Colon (tissue), 2 donors: ENCODE measurements at regions not wholly inside any gene's neighbourhood (a gene's known extent, or its start where the extent isn't known, plus 50 kb on each side); places are given as distances from the start of the nearest gene placed in this dataset.

Source experiments
- FAIRE-seq: peaks from 2 replicates; lab custom pipeline; 2012; peaks lifted over from hg19 to GRCh38; lab: Jason Lieb, UNC
- donor health status: control.
- donor health status: control.

DNA sequence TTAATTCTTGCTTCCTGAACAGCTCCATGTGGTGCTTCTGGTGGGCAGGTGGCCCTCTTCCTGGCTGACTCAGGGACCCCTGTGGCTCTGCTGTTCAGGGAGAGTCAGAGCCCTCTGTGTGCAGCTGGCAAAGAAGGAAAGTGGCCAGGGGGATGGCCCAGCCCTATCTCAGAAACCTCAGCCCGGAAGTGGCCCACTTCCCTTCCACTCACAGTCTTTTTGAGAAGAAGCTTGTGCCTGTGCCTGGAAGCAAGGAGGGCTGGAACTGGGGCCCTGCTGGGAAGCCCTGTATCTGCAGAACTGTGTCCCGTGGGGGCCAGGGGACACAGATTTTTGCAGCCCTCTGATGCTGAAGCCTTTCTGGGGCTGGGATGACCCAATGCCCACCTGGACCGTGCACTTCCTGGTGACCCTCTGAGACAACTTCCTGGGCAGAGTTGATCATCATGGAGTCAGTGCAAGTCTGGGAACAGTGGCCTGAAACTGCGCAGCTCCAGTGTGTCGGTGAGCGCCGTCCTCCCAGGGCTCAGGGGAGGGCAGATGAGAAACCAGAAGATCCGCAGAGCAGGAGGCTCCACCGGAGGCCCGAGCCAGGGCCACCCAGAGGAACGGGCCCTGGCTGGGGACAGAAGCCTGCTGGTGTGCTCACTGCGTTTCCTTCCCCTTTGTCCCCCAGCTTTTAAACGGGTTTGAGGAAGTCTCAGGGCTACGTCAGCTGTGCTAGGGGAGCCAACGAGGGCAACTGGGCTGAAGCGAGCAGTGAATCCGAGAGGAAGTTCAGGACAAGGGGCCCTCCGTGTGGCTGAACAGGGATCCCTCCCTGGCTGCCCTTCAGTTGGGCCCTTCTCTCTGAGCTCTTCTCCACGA, 217.4 kb upstream of the RTL1 start:
- no peak for FAIRE-seq

DNA sequence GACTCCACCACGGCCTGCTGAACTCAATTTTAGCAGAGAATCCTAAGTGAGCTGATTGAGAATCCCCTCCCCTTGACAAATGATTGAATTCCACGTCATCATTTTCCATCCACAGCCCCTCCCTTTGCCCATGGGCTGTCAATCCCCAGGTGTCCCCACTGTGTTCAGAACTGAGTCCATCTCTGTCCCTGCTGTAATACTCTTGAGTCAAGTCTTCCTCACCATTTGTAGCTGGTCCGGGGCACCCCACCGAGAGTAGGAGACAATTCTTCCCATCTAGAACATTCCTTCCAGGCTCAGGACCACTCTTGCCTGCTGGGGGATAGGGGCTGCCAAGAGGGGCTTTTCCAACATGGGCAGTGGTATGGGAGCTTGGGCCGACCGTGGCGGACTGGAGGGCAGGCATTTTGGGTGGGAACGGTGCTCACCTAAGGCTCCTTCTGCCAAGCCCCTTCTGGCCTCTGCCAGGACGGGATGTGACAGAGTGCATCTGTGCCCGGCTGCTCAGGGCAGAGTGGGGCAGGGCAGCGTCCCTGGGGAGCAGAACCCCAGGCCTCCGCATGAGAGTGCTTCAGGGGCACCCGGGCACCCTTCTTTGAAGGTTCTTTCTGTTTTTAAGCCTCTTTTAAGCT, 218.1 kb upstream of the RTL1 start:
- no peak for FAIRE-seq

DNA sequence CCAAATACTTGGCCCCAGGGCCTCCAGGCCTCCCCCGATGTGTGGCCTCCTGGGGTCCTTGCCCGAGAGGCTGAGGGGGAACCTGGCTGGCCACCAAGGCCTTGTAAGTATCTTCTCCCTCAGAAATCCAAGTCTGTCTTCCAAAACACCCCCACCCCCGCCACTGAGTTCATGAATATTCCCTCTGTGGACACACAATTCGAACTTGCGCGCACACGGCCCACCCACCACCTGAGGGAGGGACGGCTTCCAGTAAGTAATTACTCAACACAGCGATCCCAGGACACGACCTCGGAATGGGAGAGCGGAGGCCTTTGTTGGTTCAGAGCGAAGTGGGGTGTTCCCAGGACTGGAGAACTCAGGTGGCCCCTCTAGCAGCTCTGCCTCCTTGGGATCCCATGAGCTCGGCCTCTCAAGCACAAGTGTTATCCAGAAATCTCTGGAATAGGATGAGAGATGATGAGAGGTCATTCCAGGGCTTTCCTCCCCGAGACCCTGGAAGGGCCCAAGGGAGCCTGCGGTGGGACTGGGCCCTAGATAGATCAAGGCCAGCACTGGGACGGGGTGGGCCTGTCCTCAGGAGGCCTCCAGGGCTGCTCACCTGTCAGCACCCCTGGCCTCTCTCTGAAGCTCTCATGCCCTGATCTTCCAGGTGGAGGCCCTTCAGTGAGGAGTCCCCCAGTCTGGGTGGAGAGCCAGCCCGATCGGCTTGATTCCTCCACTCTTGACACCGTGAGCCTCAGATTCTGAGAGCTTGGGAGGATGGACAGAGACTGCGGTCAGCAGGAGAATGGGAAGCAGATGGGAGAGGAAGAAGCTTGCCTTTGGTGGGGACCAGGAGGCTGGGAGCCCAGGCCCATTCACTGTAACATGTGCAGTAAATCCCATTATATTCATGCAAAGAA, 219.0 kb upstream of the RTL1 start:
- no peak for FAIRE-seq

DNA sequence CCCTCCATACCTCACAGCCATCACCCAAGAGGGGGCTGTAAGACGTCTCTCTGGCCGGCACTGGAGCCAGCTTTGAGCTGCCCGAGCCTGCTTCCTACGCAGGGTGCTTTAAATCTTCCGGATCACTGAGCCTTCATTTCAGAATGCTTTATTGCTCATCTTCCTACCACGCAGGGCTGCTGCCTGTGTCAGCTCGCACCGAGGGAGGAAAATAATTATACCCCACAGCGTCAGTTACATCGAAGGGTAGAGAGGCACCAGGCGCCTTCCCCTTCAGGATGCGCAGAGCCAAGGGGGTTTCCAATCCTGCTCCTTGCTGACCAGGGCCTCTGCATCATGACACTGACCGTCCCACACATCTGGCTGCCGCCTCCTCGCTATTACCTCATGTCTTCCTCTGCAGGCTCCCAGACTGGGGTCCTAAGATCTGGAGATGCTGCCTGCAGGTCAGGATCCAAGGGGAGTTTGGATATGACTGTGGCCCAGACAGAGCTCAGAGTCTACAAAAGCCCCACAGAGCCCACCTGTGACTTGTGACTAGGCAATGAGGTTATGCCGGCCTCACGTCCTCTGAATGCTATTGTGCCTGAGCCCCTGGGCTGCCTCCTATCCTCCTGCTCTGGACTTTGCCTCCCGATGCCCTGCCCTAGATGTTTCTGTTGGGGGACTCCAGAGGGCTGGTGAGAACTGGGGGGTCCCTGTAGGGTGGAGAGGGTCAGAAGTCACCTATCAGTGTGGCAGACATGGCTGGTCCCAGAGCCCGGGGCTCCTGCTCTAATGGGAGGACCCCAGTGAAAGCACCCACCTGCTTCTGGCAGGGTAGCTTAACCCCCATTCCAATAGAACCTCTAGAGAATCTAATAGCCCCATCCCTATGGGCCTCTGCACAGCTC, 220.3 kb upstream of the RTL1 start:
- FAIRE-seq = no peak

DNA sequence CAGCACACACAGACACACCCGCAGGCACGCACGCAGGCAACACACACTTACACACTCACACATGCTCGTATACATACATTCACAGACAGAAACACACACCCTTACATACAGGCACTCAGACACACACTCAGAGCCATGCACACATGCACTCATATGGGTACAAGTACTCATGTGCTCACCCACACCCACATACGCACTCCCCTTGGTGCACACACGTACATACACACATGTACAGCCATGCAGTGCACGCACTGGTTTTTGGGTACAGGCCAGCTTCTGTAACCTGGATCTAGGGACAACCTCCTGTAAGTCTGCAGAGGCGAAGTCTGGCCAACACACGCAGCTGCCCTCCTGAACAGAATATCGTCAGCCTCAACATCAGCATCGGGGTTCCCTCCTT, 221.3 kb upstream of the RTL1 start:
- no peak for FAIRE-seq

DNA sequence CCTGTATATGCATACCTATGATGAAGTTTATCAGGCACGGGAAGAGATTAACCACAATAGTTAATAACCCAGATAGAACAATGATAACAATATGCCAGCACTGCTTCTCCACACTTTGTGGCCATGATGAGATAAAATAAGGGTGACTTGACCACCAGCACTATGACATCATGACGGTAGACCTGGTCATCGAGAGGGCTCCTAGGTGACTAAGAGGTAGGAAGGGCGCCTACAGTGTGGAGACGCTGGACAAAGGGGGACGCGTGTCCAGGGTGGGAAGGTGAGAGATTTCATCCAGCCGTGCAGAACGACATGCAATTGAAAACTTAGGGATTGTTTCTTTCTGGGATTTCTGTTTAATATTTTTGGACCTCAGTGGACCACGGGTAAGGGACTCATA, 221.8 kb upstream of the RTL1 start:
- no peak for FAIRE-seq

DNA sequence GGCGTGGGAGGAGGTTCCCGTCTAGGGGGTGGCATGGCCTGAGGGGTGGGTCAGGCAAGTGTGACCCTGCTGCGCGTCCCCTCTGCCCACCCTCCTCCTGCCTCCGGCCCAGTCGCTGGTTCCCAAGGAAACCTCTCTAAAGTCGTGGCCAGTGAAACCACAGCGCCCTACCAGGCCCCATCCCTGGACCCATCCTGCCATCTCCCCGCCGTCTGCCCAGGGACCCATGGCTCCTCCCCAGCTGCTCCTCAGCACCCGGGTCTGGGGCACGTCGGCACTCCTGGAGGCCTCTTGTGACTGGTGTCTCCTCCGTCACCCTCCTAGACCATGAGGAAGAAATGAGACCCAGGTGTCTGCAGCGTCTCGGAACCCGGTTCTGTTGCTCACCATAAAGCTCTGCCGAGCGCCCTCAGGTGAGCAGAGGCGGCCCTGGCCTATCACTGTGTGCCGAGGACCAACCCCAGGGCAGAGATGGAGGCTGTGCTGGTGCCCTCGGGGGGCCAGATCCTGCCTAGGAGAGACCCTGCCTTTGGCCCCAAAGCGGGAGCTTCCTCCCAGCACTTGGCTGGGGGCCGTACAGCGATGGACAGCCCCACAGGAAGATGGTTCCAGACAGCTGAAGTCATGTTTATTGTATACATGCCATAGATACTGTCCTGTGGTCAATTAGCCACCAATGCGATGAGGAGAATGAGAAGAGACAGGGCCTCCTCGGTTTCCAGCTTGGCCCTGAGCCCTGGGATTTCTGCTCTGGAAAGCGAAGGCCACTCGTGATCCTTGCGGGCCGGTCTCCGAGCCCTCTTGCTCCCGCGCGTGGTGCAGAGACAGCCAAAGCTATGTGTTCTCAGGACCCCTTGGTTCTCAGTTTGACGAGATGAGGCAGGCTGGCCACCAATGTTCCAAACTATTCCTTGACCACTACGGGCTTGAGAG, 222.5 kb upstream of the RTL1 start:
- no peak for FAIRE-seq

DNA sequence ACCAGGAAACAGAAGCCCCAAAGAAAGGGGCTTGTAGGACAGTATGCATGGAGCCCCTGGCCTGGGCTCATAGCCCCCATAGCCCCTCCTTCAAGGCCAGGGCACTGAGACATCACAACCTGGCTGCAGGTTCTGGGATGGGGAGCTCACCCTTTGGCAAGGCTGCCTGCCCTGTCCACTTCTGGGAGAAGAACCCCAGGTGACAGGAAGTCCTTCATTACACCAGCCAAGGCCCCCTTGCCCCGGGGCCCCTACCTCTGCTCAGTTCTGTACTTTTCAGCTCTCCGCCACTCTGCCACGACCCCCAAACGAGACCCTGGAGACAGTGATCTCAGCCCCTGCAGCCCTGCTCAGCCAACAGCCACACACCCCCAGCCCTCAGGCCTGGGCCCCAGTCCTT, 223.2 kb upstream of the RTL1 start:
- FAIRE-seq = no peak

DNA sequence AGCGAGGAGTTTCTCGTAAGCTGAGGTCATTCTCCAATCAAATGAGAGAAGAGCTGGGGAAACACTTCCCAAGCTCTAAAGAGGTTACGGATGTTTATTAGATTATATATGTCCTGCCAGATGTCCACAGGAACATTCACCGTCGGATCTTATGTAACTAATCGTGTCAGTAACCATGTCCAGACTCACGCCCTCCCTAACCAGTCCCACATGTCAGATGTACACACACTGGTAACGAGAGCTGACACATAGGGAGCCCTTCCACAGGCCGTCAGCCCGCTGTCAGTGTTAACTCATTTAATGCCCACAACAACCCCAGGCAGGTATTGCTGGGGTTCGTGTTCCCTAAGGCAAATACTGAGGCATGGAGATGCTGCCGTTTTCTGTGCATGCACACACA, 223.7 kb upstream of the RTL1 start:
- FAIRE-seq = no peak

DNA sequence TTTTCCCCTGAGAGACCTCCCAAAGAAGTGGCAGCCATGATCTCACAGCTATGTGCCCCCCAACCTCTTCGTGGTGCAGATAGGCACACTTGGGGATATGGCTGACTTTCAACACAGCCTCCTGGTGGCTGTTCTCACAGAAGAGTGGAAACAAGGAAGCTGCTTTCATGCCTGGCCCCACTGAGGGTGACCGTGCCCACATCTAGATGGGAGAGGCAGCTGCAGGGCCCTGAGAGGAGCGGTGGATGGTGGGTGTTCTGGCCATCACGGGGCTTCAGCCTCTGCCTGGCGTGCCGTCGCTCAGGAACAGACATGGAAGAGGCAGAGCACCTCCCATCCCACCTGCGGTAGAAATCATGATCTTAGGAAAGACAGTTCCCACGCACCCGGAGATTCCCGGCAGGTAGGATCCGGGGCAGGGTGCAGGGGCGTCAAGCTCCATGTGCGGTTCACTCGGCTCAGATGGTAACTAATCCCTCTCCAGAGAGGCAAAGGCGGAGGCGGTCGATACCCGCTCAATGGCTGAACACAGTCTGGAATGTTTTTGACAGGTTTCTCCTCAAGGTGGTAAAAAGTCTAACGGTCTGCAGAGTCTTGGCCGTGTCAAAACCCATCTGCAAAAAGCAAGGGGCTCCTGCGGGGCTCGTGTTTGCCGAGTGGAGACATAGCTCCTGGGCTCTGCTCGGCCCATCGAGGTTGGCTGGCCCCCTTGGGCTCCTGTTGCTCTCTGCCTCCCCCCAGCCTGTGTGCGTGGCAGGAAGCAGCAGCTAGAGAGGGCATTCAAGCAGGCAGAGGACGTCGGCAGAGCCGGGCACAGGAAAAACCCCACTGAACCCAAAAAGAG, 225.2 kb upstream of the RTL1 start:
- FAIRE-seq = no peak

DNA sequence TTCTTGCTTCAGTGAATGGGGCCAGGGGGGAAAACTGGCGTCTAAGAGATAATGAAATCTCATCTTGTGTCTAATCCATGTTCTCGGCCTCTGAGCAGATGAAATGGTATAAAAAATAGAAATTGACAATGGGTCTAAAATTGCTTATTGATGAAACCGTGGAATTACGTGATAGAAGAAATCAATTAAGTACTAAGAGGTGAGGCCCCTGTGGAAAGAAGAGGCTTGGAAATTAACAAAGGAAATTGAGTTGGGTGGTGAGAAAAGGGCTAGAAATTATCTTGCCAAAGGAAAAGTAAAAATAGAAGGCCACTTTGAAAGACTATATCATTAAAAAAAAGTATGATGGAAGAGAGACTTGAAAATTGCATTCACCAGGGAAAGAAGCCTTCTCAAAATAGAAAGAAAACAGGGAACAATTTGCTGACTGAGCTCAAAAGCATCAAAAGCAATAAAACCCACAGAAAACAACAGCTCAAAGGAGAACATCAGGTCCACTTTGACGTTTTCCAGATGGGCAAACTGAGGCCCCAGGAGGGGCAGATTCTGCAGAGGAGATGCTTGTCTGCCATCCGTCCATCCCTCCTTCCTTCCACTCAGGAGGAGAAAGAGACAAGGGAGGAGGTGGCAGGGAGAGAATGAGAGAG, 226.1 kb upstream of the RTL1 start:
- no peak for FAIRE-seq

DNA sequence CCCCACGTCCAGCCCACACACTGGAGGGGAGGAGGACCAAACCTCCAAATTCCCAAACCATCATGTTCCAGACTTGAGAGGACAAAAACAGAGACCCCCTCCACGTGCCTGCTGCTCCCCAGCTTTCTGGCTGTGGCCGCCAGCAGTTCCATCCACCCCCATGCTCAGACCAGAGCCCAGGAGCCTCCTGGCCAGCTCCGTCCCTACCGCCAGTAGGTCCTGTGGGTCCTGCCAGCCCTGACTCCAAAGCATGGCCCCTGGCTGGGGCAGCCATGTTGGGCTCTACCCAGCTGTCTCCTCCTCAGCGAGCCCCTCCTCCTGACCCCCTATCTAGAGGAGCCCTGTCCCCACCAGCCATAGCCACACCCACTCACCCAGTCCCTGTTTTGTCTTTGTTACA, 227.3 kb upstream of the RTL1 start:
- FAIRE-seq = no peak

DNA sequence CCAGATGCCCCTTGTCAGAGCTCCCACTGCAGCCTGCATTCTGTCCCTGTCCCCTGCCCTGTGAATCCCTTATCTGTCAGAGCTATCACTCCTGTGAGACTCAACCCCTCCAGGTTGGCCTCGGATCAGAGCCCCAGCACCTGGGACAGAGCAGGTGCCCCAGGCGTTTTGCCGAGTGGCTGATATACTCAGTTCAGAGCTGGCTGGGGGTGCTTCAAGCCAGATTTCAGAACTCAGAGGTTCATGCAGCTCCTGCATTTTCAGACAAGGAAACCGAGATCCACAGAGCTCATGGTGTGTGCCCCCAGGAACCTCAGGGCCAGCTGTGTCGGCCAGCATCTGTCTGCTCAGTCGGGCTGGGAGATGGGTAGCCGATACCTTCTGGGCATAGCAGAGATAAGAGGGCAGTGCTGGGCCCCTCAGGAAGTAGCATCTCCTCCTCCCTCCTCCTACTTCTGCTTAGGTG, 228.0 kb upstream of the RTL1 start:
- no peak for FAIRE-seq

DNA sequence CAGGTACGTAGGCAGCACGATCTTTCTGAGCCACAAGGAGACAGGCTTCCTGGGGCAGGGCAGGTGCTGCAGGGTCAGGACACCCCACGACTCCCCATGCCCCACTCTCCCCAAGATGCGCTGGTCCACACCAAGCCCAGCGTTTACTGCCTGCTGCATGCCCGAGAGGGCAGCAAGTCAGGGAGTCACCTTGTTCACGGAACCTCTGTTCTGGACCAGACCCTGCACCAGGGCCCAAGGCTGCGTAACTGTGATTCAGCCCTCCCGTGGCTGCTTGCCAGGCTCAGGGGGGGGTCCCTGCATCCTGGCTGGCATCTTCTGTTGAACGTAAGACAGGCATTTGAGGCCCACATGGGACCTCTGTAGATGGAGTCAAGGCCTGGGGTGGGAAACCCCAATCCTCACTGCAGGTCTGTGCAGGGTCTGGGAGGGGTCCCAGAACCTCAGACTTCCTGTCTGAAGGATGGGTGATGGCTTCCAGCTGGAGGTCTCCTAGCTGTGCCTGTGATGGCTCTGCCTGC, 228.6 kb upstream of the RTL1 start:
- FAIRE-seq = no peak

DNA sequence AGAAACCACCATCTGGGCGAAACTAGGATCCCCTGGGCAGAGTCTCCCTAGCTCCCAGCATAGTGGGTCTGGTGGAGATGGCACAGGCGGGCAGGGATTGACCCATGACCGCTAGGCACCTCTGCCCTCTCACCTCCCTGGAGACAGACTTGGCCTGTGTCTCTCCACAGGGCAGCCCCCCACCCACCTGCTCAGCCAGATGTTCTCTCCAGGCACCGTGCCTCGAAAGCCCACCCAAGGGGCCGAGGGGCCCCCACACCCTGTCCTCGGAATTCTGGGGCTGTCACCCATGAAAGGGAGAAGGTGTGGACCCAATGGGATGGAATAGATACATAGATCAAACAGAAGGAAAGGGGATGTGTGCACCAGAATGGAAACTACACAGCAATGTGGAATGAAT, 229.1 kb upstream of the RTL1 start:
- FAIRE-seq = no peak

DNA sequence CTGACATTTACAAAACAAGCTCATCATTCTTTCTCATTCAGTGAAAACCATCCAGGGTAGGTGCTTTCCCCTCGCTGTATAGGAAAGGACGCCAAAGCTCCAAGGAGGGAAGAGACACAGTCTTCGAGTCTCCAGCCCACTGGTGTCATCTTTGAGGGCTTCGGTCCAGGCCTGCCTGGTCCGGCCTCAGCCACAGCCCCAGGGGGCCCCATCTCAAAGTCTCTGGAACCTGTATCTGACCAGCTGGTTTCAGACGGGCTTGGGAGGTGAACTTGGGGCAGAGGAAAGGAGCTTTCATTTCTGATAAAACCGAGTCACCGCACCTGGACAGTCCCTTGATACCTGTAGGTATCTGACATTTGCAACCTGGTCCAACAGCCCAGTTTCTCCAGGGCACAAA, 229.5 kb upstream of the RTL1 start:
- FAIRE-seq = no peak

DNA sequence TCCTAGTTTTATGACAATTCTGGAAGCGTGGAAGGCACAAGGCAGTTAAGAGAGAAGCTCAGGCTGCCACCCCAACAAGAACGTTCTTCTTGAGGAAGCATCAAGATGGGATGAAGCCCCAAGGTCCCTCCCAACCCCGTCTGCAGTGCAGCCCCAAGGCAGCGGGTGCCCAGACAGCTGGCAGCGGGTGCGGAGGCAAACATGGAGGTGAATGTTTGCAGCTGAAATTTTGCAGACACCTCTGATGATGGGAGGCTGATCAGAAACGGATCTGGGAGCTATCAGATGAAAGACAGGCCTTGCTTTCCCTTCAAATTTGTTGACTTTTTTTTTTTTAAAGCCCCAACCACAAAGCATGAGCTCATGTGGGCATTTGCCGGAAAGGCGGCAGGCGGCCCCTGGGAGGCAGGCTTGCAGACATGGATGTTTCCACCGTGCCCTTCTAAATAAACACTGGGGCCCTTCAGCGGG, 230.7 kb upstream of the RTL1 start:
- no peak for FAIRE-seq

DNA sequence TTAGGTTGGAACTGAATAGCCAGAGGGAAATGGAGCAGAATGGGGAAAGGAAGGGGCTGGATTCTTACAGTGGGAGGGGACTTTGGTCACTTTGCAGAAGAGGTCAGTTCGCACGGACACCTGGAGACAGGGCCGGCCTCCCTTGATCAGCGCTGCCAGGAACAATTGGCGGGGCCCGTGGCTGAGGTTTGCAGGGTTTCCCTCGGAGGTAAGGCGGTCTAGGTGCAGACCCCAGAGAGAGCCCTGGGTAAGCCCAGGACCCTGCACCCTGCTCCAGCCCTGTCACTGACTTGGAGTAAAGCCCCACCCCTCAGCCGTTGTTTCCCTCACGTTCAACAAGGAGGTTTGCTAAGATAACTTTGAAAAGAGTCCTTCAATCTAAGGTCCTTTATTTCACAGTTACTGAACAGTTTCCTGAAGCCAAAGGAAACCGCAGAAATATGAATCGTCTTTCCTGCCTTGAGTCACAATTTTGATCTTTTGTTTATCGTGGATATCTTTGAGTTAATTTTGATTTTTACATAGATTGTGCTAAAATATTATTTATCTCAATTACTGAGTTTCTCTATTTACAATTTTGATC, 231.4 kb upstream of the RTL1 start:
- FAIRE-seq = no peak
